ENCODE measurements at regions not wholly inside any gene's neighbourhood (a gene's known extent, or its start where the extent isn't known, plus 50 kb on each side); places are given as distances from the start of the nearest gene placed in this dataset.

GRCh38 chr1:95849439-95849838, 615.4 kb downstream of the RWDD3 start:
- no peaks in the 10 kb centered on the region for H3K27me3 ChIP-seq
- WGBS, 3 donors = 78 to 81% (median 80%) methylated on average over 2 of the region's 2 CpGs
- no peak for DNase-seq

GRCh38 chr1:95850165-95850649, 616.2 kb downstream of the RWDD3 start:
- TF ChIP-seq, protein P1, sequence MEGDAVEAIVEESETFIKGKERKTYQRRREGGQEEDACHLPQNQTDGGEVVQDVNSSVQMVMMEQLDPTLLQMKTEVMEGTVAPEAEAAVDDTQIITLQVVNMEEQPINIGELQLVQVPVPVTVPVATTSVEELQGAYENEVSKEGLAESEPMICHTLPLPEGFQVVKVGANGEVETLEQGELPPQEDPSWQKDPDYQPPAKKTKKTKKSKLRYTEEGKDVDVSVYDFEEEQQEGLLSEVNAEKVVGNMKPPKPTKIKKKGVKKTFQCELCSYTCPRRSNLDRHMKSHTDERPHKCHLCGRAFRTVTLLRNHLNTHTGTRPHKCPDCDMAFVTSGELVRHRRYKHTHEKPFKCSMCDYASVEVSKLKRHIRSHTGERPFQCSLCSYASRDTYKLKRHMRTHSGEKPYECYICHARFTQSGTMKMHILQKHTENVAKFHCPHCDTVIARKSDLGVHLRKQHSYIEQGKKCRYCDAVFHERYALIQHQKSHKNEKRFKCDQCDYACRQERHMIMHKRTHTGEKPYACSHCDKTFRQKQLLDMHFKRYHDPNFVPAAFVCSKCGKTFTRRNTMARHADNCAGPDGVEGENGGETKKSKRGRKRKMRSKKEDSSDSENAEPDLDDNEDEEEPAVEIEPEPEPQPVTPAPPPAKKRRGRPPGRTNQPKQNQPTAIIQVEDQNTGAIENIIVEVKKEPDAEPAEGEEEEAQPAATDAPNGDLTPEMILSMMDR (IDR thresholded peaks at IDR 0.05) = no peak
- TF ChIP-seq EP300 (IDR thresholded peaks at IDR 0.05) (no peak), POLR2A (IDR thresholded peaks at IDR 0.05) (no peak)
- Histone ChIP-seq H3K27me3 (no peaks in the 10 kb centered on the region), H3K36me3 (no peaks in the 10 kb centered on the region), H3K27ac (no peak overlapping the region), H3K4me3 (no peak overlapping the region), H3K4me1 (ENCODE audit: insufficient read depth) (no peaks in the 10 kb centered on the region), H3K9me3 (no peaks in the 10 kb centered on the region)
- no peak for DNase-seq
- intact Hi-C loops (cut with DNase I) = no loop called here
- WGBS, 3 donors = 76 to 88% (median 85%) methylated on average over 1 of the region's 1 CpG

More at GRCh38 chr1:95849439-95849838, 615.4 kb downstream of the RWDD3 start:
- Histone ChIP-seq H3K4me3 (no peak overlapping the region), H3K36me3 (no peaks in the 10 kb centered on the region), H3K27ac (no peak overlapping the region), H3K4me1 (ENCODE audit: insufficient read depth) (no peaks in the 10 kb centered on the region), H3K9me3 (no peaks in the 10 kb centered on the region)
- TF ChIP-seq, protein P1 (IDR thresholded peaks at IDR 0.05) = no peak
- TF ChIP-seq EP300 (IDR thresholded peaks at IDR 0.05) (no peak), POLR2A (IDR thresholded peaks at IDR 0.05) (no peak)
- intact Hi-C loops (cut with DNase I) = no loop called here

- H3K27me3 ChIP-seq = no peaks in the 10 kb centered on the region
- WGBS, 3 donors = 86 to 90% (median 88%) methylated on average over 3 of the region's 3 CpGs
- no peak overlapping the region for H3K27ac ChIP-seq
- no peak overlapping the region for H3K4me3 ChIP-seq
- TF ChIP-seq POLR2A (IDR thresholded peaks at IDR 0.05) (no peak), EP300 (IDR thresholded peaks at IDR 0.05) (no peak)
- TF ChIP-seq, protein P1 (IDR thresholded peaks at IDR 0.05) = no peak
- H3K36me3 ChIP-seq = no peaks in the 10 kb centered on the region
- no peaks in the 10 kb centered on the region for H3K4me1 ChIP-seq (ENCODE audit: insufficient read depth)
- no peaks in the 10 kb centered on the region for H3K9me3 ChIP-seq
- no peak for DNase-seq
- intact Hi-C loops (cut with DNase I) = no loop called here
These were observed 616.8 kb downstream of the RWDD3 start for GRCh38 chr1:95850763-95851162.

- TF ChIP-seq, protein P1 (IDR thresholded peaks at IDR 0.05) = no peak
- no peak for TF ChIP-seq EP300 (IDR thresholded peaks at IDR 0.05)
- no peaks in the 10 kb centered on the region for H3K36me3 ChIP-seq
- DNase-seq = no peak
- no peaks in the 10 kb centered on the region for H3K27me3 ChIP-seq
- no peak overlapping the region for H3K4me3 ChIP-seq
- no peak overlapping the region for H3K27ac ChIP-seq
- no peaks in the 10 kb centered on the region for H3K9me3 ChIP-seq
- WGBS, 3 donors = 74 to 82% (median 77%) methylated on average over 5 to 7 of the region's 7 CpGs
- H3K4me1 ChIP-seq (ENCODE audit: insufficient read depth) = no peaks in the 10 kb centered on the region
- intact Hi-C loops (cut with DNase I) = no loop called here
These were observed 618.6 kb downstream of the RWDD3 start for GRCh38 chr1:95852483-95853070.
